ENCODE measurements at regions not wholly inside any gene's neighbourhood (a gene's known extent, or its start where the extent isn't known, plus 50 kb on each side); places are given as distances from the start of the nearest gene placed in this dataset.

DNA sequence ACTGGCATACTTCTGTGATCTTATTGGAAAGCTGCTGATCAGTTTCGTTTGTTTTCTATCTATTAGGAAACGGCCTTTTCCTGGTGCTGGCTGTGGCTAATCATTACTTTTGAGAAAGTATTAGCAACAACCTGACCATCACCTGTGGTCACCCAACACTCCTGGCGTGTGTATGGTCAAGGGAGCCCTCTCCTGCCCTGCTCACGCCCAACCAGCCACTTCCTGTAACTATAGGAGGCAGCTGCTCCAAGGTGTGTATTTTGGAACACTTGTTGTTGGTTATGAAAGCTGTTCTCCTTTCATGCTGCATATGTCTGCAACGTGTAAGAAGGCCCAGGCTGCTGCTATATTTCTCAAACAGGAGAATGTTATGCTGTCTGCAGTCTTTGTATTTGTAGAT lies 1582.8 kb downstream of the AACS start:
- DNase-seq, result no peak

DNA sequence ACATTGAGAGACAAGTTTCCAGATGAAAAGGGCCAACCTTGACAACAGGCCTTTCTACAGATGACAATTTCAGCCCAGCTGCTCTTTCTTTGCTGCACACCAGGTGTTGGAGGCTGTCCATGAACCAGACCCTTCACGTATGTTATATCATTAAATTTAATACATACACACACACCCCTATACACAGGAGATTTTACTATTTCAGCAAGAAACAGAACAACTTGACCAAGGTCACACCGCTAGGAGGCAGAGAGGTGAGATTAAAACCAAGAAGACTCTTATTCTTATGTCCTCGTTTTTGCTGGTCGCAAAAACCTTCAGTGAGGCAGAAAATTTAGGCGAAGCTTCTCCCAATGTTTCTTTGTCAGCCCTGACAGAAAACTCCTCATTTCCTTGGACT lies 1585.9 kb downstream of the AACS start:
- no peak for DNase-seq

- no peak for DNase-seq
These were observed 1598.3 kb downstream of the AACS start for GRCh38 chr12:126663304-126664094.

DNA sequence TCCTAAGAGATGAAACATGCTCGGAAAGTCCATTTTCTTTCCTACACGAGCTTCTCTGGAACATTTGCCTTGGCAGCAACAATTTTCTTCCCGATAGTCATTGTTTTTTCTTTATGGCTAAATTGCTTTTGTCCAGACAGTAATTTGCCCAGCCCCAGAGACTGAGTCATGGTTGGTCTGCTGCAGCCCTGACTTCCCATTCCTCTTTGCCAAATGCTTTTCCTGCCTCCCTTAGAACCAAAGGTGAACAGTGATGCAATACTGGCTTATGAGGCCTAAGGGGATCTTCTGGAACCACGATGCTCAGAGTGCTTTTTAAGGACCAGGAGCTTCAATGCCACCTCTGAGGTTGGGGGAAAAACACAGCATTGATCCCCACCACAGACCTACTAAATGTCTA lies 1599.6 kb upstream of the TMEM132C start:
- no peak for DNase-seq

- peak in 1 of 2 donors; percentile 4 for DNase-seq
These were observed 1598.4 kb upstream of the TMEM132C start for GRCh38 chr12:126668538-126668937.

GRCh38 chr12:126668961-126669360 lies 1598.0 kb upstream of the TMEM132C start:
- no peak for DNase-seq

GRCh38 chr12:126676434-126676833 lies 1590.5 kb upstream of the TMEM132C start:
- DNase-seq, result no peak

DNA sequence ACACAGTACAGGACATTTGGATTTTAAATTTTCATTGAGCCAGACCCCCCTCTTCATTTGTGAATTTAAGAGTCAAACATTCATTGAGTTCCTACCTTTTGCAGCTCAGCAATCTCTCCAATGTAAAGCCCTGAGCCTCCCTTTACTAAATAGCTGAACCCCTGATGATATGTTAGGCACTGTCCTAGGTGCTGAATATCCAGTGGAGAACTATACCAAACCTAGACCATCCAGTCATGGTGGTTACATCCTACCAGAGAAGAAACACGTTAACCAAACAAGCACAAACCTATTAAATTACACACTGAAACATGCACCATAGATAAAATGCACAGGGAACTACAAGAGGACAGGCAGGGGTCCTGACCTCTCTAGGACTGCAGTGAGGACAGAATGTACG lies 1585.3 kb upstream of the TMEM132C start:
- no peak for DNase-seq

DNA sequence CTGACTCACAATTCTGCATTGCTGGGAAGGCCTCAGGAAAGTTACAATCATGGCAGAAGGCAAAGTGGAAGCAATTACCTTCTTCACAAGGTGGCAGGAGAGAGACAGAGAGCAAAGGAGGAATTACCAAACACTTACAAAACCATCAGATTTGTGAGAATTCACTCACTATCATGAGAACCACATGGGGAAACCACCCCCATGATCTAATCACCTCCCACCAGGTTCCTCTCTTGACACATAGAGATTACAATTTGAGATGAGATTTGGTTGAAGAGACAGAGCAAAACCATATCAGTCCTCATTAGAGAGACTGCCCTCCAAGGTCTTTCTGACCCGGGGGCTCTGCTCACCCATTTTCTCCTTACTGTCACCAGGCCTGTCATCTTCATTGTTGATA lies 1582.3 kb upstream of the TMEM132C start:
- no peak for DNase-seq

GRCh38 chr12:126685636-126686035 lies 1581.3 kb upstream of the TMEM132C start:
- no peak for DNase-seq

DNA sequence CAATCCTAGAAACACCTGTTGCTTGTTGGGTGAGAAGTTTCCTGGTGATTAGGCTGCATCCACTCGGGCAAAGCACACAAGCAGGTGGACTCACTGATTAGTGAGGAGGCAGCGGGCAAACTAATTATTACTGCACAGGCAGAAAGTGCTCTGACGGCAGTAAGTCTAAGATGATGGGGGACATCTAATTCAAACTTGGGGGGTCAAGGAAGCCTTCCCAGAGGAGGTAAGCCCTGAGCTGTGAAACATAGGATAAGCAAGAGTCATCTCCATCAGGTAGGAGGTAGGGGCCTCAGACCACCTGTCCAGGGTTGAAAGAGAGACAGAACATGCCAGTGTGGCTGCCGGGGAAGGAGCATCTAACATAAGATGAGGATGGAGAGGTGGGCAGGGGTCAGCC lies 1578.4 kb upstream of the TMEM132C start:
- DNase-seq, result no peak

- no peak for DNase-seq
These were observed 1566.9 kb upstream of the TMEM132C start for GRCh38 chr12:126700096-126700495.

DNA sequence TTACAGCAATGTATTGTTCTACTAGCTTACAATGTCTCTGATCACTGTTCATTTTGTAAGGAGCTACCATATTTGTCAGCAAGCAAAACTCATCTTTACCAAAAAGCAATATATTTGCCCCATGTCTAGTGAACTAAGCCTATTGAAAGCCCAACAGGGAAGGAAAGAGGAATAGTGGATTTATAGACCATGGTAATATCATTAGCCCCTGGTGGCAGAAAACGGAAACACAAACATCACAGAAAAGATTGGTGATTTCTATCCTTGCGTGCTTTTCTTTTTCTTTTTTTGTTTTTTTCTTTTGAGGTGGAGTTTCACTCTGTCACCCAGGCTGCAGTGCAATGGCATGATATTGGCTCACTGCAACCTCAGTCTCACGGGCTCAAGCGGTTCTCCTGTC lies 1562.4 kb upstream of the TMEM132C start:
- DNase-seq, result no peak

DNA sequence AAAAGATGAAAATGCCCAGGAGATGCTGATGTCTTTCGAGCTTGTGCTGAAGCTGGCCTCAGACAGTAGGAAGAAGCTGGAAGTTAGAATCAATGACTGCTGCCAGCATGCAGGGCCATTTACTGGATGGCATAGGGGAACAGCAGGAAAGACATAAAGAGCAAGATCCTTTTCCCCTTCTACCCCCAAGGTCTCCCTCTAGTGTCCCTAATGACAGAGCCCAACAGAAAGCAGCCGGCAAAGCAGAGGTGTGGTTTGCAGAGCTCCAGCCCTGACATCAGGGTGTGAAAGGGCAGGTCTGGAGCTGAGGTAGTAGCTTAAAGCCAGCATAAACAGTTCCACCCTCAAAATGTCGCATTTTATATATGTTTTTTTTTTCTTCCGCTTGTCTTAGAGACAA lies 1560.7 kb upstream of the TMEM132C start:
- no peak for DNase-seq

DNA sequence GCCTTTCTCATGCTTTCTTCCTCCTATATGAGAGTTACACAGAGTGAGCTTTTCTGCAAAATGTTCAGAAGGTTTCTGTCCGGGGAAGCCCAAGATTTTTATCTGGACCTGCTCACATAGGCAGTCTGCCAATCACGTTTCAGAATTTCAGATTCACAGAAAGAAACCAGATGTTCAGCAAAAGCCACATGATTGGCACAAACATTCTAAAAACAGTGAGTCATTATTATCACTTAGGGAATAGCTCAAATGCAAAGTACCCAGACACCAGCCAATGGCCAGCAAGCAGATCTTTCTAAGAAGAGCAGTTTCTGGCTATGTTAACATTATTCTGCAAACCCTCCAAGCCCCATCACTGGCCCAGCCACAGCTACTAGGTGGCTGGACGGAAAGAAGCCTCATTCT lies 1558.5 kb upstream of the TMEM132C start:
- DNase-seq, result no peak

GRCh38 chr12:126718365-126718764 lies 1548.6 kb upstream of the TMEM132C start:
- no peak for DNase-seq

DNA sequence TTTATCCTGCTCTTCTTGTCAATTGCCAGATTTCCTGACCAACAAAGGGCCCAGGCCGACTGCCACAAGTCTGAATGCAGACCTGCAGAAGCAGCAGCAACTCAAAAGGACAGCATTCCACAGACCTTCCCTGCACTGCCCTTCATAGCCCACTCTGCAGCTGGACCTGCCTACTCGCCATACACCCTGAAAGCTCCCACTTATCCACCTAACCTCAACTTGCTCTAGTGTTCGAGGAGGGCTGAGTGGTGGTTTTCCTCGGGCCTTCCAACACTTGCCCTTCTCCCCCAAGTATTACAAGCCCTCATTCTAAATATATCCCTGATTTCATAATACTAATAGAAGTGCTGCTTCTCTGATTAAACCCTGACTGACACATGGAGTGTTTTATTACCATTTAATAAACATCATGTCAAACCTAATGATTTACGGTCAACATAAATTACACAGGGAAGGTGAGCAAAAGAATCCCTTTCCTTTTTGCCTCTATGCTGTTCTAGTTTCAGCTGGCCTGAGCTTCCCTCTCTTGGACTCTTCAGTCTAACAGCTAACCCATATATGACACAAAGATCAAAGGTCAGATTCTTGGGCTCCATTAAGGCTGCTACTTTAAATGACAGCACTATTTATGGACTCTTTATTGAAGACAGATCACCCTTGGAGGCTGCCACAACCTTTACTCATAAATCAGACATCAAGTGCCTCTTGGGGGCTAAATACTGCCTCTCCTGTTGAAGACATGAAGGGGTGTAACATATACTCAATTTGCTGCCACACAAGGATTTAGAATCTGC lies 1546.9 kb upstream of the TMEM132C start:
- DNase-seq, result no peak

DNA sequence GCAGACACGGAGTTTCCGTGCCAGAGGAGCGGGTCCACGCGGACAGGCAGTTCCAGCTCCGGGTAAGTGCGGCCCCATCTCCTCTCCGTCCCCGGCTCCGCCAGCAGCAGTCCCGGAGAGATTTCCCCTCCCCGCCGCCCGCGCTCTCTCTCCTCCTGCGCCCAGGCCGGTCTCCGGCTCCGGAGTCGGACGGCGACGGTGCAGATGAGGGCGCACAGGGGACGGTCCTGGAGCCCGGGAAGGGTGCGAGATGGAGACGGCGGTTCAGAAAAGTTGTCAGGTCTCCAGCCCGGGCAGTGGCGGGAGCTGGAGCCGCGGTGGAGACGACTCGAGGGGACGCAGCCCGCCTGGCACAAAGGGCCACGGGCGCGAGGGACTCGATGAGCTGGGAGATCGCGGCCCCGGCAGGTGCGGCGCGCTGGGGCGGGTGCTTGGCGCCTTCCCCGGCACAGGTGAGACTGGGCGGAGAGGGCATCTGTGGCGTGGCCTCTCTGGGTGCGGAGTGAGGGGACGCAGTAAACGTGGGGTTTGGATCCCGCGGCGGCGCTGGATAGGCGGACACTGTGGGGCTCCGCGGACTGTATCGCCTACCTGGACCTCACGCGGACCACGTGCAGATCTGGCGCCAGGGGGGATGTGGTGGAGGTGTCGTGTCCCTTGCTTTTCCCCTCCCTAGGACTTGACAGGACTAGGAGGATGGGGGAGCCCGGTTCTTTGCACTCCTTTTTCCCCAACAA lies 1540.3 kb upstream of the TMEM132C start:
- DNase-seq, result no peak

DNA sequence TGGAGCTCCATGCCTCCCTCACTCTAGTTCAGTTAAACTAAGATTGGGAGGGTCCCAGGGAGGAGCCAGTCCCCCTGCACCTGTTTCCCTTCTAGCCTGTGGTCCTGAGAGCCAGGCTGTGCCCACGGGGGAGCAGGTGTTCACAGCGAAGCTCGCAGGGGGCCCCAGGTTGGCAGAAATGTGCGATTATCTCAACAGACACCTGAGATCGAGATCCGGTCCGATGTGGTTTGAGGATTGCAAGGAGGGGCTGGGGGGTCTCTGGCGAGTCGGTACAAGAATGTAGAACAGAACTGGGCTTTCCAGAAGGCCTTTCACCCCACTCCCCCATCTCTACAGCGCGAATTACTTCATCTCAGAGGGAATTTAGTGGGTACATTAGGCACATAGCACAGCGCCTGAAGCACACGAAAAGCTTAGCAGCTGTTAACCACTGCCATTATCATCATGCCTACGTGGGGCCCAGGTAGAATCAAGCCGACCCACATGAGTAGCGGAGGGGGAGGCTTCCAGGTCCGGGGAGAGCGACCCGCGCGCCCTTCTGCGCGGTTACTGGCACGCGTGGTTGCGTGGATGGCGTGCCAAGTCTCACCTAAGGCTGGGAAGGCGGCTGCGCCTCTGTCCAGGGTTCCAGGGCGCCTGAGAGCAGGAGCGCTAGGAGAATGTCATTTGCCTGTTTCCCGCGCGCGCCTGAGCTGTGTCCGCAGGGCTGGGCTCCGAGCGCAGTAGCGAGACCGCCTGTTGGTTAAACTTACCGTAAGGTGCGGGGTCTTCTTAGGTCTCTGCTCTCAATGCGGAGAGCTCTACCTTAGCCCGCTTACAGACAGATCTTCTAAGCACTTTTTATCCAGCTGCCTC lies 1539.5 kb upstream of the TMEM132C start:
- no peak for DNase-seq

DNA sequence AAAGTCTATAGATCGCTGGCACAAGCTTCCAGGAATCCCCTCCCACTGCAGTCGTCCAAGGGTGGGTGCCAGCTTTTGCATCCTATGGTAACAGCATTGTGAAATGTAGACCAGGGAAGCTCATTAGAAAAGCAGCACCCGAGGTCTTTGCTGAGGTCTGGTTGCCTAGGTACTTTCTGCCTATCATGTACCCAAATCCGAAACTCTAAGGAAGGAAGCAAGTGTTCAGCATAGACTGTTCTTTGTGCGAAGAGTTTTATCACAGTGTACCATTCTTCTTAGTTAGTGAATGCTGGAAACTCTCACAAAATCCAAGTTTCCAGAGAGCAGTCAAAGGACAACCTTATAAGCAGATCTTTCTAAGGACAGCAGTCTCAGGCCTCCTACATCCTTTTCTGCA lies 1532.7 kb upstream of the TMEM132C start:
- DNase-seq, result no peak

DNA sequence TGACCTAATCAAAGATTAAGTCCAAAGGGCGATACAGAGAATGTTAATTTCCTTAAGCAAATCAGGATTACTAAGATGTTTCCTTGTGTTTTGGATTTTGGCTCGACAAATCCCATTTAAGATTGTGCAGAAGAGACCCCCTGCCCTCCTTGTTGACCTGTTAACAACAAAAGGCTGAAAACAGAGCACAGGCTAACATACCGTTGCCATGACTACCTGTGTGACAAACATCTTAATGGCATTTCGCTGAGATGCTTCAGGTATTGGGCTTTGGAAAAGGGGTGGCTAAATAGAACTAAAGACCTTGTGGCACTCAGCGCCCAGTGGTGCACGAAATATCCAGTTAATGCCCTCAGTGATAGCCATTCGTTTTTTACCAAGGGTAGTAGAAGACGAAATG lies 1532.3 kb upstream of the TMEM132C start:
- no peak for DNase-seq

DNA sequence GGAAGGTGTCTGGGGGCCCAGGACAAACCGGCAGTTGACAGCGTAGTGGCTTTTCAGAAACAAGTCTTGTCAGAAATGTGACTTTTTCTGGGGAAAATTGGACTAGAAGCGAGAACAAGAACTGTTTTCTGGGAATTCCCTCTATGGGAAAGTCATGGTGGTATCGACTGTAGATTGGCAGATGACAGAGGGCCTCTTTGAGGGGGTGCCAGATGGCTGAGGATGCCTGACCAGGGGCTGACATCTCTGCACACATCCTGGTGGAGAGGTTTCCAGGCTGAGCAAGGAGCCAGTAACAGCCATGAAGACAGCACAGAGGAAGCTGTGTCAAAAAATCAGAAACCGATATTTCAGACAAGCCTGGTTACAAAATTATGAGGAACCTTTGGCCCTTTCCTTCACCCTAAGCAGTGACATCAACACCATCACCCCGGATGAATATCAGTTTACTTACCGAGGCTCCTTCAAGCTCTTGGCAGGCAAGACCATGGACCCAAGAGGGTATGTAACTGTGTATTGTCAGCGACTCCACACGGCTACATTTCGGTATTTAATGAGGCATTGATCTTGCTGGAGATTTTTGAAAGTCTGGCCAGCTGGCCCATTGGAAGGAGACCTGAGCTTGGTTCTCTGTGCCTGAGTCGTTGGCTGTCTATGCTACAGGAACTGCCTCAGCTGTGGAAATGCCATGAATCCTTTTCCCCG lies 1525.3 kb upstream of the TMEM132C start:
- no peak for DNase-seq
